IPS DF 19.7 (cell line): ENCODE measurements at regions not wholly inside any gene's neighbourhood (a gene's known extent, or its start where the extent isn't known, plus 50 kb on each side); places are given as distances from the start of the nearest gene placed in this dataset.

ENCODE experiments used
- DNase-seq: peaks from one replicate; pipeline ENCODE4 v3.0.0-alpha.2; 2013; ENCODE audit warnings: low read depth, low spot score

- DNase-seq, result no peak
These were observed 101.8 kb downstream of the SAMD9 start for GRCh38 chr7:93015779-93016481.

DNA sequence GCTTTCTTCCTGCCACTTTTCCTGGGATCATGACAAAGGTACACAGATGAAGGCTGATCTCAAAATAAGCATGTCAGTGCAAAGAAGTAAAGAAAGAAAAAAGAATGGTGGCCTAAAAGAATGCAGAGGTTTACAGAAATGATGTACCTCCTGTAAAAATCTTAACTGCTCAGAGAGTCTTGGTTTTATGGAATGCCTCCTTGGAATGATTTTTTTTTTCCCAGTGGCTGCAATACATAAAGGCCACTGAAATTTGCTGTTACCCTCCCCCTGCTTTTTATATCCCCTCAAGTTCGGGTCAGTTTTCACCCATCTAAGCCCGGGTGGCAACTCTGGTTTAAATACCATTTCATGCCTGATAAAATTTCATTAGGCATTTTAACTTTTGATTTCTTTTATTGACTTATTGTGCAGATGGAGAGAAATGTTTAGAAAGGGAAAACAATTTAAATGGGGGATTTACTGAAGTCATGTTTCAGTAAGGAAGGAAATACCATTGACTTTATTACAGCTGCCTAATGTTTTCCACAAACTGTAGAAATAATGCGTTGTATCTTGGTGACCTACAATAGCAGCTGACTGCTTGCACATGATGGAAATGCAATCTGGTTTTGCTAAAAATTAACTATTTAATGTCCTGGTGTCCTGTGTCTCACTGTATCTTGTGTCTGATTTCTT, 102.5 kb downstream of the SAMD9 start:
- DNase-seq, result no peak

DNA sequence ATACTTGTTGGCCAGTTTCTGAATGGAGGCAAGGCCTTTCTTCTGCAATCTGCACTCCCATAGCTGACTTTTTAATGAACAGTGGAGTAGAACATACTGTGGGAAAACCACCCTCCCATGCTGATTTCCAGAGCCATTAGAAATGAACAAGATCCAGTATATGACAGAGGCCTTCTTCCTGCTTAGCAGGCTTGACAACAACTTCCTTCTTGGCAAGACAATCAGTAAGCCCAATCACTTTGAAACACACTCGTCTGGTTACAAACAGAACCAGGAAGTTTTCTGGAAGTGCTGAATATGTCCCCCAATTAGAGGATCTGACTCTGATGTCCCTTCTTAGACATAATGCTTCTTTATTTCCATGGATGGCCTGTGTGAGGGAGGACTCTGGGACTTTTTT, 103.4 kb downstream of the SAMD9 start:
- no peak for DNase-seq

DNA sequence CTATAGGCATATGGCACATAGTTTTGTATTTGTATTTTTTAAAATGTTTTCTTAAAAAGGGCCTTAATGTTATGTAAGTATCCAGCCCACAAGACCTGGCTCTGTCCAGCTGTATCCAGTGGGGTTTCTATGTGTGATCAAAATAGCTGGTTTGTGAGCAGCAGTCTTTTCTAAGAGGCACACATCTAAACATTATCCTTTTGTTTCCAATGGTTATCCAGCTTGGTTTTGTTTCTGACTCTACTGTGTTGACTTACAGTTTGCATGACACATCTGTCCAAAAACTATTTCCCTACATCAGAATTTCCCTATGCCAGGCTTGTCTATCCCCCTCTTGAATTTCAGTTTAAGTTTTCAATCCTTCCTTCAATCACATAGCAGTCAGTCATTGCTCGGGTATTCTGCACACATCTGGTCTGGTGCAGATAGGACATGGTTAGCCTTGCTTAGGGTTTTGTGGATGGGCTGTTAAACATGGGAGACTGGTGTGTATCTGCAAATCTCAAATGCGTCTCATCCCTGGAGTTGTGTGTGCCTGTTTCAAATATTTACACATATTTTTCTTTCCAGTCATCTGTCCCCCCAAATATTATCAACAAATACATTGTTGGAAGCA, 104.2 kb downstream of the SAMD9 start:
- DNase-seq, result no peak

DNA sequence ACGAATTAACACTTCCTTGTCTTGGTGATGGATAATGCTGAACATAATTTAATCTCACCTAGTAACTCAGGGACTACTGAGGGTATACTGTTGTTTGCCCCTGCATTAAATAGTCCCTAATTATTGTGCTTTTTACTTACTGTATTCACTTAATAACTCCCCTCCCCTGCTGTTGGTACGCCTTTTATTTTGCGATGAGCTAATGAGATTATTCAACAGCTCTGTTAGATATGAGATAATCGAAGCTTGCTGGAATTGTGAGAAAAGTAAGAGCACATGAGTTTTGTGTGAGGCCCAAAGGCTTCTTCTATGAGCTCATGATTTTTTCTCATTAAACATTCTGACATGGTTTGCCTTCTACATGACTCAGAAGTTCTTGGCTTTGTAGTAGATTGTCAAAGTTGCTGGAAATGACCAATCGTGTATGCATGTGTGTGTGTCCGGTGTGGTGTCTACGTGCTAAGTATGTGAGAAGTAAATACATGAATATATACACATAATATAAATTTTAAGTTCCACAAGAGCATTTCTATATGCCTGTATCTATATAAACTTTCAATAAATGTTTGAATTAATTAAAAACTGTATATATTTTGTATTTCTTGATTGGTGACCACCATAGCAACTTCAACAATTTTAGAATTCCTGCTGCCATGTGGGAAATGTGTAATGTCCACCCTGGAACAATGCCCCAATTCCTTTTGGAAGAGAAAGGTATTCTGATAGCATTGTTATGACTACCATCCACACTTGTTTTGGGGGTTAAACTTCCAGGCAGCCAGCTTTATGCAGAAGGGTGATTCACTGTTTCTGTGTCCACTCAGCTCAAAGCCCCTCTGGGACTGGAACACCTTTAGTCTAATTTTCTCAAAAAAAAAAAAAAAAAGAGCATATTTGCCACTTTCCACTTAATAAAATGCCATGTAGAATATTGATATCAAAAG, 106.2 kb downstream of the SAMD9 start:
- no peak for DNase-seq

GRCh38 chr7:93008833-93009232, 108.9 kb downstream of the SAMD9 start:
- no peak for DNase-seq

- DNase-seq, result no peak
These were observed 111.2 kb downstream of the SAMD9 start for GRCh38 chr7:93006480-93007095.

GRCh38 chr7:93004906-93005305, 112.9 kb downstream of the SAMD9 start:
- no peak for DNase-seq

- DNase-seq, result no peak
These were observed 120.1 kb downstream of the SAMD9 start for GRCh38 chr7:92997719-92998118.

DNA sequence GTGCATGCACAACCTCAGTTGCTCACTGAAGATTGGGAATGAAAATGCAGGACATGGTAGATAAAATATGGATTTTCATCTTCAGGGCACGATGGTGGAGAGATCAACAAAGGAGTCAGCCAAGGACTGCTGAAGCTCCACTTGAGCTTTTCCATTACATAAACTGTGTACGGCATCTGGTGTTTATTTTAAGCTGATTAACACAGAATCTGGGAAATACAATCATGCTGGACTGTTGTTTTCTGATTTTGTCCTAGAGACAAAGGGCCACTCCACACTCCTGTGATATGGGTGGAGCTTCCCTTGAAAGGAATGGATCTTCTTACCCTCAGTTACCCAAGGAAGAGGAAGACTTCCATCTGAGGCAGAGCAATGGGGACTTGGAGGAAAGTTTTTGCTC, 120.6 kb downstream of the SAMD9 start:
- no peak for DNase-seq

DNA sequence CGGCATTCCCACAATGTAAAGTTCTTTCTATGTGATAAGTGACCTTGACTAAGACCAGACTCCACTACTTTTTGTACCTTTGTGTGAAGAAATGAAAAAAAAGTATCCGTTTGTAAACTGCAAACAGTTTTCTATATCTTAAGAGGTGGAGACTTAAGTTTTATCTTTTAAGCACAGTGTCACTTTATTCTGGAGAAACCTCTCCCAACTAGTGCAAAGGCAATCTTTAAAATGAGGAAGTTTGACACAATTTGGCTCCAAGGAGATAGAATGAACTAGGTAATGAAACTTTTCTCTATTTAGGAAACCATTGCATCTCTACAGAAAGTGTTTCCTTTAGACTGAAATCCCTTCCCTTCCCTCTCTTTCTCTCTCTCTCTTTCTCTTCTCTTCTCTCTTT, 122.9 kb downstream of the SAMD9 start:
- DNase-seq, result no peak

DNA sequence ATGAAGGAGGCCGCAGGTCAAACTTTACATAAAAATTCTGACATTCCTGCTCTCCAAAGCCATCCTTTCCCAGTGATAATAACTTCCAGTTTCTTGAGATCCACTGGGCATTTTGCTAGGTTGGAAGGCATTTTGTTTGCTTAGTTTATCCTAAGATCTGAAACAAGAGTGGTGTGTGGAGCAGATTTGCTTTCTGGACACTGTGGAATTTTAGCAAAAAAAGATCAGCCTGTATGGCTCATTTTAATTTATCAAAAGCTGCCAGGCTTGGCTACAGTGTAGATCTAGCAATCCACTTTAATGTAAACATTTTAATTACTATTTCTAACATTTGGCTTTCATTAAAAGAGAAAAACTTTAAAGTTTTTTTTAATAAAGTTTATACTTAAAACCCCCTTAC, 124.8 kb downstream of the SAMD9 start:
- no peak for DNase-seq

- no peak for DNase-seq
These were observed 125.3 kb downstream of the SAMD9 start for GRCh38 chr7:92992483-92992882.

DNA sequence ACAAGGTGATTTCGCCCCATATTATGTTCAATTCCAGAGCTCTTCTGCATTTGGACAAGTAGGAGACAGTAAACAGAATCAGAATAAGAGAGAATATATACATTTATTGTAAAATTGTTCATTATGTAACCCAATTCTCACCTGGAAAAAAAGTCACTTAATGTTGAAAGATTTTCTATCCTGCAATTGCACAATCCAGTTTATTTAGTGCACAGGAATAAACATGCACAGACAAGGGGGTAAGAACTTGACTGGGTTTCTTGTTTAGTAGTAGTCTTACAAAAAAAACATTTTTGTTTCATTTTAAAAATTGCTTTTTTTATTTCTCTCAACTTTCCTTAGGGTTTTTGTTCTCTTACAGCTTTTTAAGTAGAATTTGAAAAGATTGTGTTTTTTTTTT, 126.6 kb downstream of the SAMD9 start:
- no peak for DNase-seq

DNA sequence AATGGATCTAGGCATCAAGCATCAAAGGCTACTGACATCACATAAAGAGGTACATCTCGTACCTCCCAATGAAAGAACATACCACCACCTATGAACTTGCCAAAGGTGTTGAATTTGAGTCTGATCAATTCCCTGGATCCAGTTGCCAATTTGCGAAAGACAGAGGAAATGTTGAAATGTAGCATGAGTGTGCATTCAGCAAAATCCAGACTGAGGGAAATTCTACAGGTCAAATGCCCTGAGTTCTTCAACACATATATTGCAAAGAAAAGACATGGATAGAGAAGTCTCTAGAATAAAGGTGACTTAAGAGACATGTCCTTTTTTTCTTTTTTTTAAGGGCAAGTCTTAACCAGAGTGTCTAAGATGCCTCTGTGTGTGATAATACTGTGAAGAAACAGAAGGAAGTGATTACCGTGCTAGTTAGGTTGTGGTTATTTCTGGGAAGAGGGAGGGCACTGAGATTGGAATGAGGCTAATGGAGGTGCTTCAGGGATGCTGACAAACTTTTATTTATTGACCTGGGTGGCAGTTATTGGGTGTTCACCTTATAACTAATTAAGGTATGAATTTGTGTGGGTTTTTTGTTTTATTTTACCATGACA, 128.7 kb downstream of the SAMD9 start:
- DNase-seq, result no peak

DNA sequence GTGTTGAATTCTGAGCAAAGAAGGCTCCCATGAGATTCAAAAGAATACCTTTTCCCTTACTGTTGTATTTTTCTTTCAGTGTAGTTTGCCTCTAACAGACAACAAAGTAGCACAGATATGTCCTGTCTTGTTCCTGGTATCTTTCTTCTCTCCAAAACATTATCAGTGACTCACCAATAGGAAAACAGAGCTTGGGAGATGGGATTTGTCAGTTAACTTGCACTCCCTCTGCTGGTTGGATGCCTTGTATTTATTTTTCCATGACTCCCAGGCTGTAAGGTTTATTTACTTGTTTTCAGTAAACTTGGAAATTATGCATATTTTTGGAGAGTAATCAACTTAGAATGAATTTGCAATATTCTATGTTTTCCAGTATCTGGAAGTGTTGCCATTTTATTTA, 129.7 kb downstream of the SAMD9 start:
- no peak for DNase-seq

- no peak for DNase-seq
These were observed 130.2 kb downstream of the SAMD9 start for GRCh38 chr7:92987538-92987937.

GRCh38 chr7:92987095-92987494, 130.7 kb downstream of the SAMD9 start:
- no peak for DNase-seq

DNA sequence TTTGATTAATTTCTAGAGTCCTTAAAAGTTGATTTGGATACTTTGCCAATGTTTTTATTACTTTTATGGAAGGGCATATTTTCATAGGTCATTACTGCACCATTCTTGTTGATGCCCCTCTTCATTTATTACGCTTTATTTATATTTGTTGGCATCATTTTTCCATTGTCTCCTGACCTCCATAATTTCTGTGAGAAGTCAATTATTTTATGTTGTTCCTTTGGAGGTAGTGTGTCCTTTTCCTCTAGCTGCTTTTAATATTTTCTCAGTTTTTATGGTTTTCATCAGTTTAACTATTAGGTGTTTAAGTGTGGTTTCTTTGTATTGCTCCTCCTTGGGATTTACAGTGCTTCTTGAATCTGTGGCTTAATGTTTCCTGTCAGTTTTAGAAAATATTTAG, 134.9 kb downstream of the SAMD9 start:
- no peak for DNase-seq

DNA sequence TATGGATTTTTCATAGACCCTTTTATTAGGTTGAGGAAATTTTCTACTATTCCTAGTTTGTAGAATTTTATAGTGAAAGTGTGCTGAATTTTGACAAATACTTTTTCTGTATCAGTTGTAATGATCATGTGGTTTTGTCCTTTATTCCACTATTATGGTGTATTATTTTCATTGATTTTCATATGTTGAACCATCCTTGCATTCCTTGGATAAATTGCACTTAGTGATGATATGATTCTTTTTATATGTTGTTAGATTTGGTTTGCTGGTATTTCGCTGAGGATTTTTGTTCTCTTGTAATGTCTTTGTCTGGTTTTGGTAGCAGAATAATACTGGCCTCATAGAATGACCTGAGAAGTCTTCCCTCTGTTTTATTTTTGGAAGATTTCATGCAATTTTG, 140.6 kb upstream of the CDK6 start:
- no peak for DNase-seq

- DNase-seq, result no peak
These were observed 137.6 kb upstream of the CDK6 start for GRCh38 chr7:92973974-92974373.
